HG03025 (cell line): ENCODE measurements at regions not wholly inside any gene's neighbourhood (a gene's known extent, or its start where the extent isn't known, plus 50 kb on each side); places are given as distances from the start of the nearest gene placed in this dataset.
"Not testable (repeated sequence)": the region's sequence is repeated elsewhere in the genome, so short reads cannot be mapped to it uniquely, and the experiment has no call there.

Experiments
- ATAC-seq: cut with Tn5 transposase; IDR thresholded peaks from one replicate; pipeline ENCODE4 v1.9.1; 2021; ENCODE audit warnings: mild to moderate bottlenecking, moderate library complexity; ENCODE audit not compliant: unreplicated experiment, low FRiP score

GRCh38 chr15:62908341-62908740 is 134.2 kb upstream of the TPM1 start:
- ATAC-seq: not testable (repeated sequence)

GRCh38 chr15:62909257-62909656 is 133.3 kb upstream of the TPM1 start:
- ATAC-seq: no peak

GRCh38 chr15:62912282-62912681 is 130.3 kb upstream of the TPM1 start:
- ATAC-seq: no peak

GRCh38 chr15:62912808-62913207 is 129.7 kb upstream of the TPM1 start:
- no peak for ATAC-seq

- no peak for ATAC-seq
Observed at GRCh38 chr15:62913246-62913645, 129.3 kb upstream of the TPM1 start.

GRCh38 chr15:62914461-62915079 is 128.0 kb upstream of the TPM1 start:
- ATAC-seq: no peak

- no peak for ATAC-seq
Observed at GRCh38 chr15:62920682-62921502, 121.7 kb upstream of the TPM1 start.

- no peak for ATAC-seq
Observed at GRCh38 chr15:62922514-62922913, 120.0 kb upstream of the TPM1 start.

GRCh38 chr15:62925875-62926274 is 116.7 kb upstream of the TPM1 start:
- no peak for ATAC-seq

GRCh38 chr15:62927196-62927595 is 115.4 kb upstream of the TPM1 start:
- ATAC-seq: no peak

GRCh38 chr15:62927836-62928235 is 114.7 kb upstream of the TPM1 start:
- ATAC-seq: no peak

GRCh38 chr15:62928242-62928999 is 114.1 kb upstream of the TPM1 start:
- ATAC-seq: no peak

GRCh38 chr15:62929000-62929357 is 113.6 kb upstream of the TPM1 start:
- no peak for ATAC-seq

GRCh38 chr15:62931650-62932049 is 110.9 kb upstream of the TPM1 start:
- no peak for ATAC-seq

GRCh38 chr15:62932436-62932835 is 110.1 kb upstream of the TPM1 start:
- no peak for ATAC-seq

GRCh38 chr15:62933386-62933785 is 109.2 kb upstream of the TPM1 start:
- ATAC-seq: no peak

- ATAC-seq: no peak
Observed at GRCh38 chr15:62934236-62934971, 108.1 kb upstream of the TPM1 start.

GRCh38 chr15:62935300-62936081 is 107.1 kb upstream of the TPM1 start:
- ATAC-seq: no peak

GRCh38 chr15:62938825-62939224 is 103.7 kb upstream of the TPM1 start:
- ATAC-seq: no peak
